Loucy (cell line): ENCODE measurements at regions not wholly inside any gene's neighbourhood (a gene's known extent, or its start where the extent isn't known, plus 50 kb on each side); places are given as distances from the start of the nearest gene placed in this dataset.

ENCODE experiments used
- EZH2phosphoT487 ChIP-seq: fragments of 200-600 bp; IDR thresholded peaks from 2 replicates; pipeline ENCODE4 v1.6.1; 2018; ENCODE audit warnings: antibody characterized with exemption, mild to moderate bottlenecking, moderate library complexity, borderline replicate concordance
- TF ChIP-seq, protein P1 (sequence below): fragments of 200-600 bp; sonication (generic); conservative IDR thresholded peaks from 2 replicates; pipeline ENCODE4 v1.5.1; 2014; ENCODE audit warnings: mild to moderate bottlenecking, antibody characterized with exemption, low read length

DNA sequence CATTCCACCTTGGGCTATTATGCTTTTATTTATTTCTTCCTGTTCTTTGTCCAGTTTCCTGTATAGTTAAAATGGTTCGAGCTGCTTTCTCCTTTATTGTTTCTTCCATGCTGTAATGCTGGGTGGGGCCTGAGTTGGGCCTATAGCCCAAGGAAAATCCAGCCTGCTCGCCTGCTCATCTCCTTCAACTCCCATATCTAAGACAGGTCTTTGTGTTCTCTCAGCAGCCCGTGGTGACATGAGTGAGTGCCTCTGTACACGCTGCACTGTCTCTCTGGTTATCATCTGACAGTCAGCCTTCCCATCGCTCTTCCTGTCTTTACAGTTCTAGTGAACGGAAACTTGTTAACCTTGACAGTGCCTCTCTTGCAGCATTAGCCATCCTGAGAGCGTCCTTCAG, 221.9 kb upstream of the SLC10A2 start:
- TF ChIP-seq, protein P1, sequence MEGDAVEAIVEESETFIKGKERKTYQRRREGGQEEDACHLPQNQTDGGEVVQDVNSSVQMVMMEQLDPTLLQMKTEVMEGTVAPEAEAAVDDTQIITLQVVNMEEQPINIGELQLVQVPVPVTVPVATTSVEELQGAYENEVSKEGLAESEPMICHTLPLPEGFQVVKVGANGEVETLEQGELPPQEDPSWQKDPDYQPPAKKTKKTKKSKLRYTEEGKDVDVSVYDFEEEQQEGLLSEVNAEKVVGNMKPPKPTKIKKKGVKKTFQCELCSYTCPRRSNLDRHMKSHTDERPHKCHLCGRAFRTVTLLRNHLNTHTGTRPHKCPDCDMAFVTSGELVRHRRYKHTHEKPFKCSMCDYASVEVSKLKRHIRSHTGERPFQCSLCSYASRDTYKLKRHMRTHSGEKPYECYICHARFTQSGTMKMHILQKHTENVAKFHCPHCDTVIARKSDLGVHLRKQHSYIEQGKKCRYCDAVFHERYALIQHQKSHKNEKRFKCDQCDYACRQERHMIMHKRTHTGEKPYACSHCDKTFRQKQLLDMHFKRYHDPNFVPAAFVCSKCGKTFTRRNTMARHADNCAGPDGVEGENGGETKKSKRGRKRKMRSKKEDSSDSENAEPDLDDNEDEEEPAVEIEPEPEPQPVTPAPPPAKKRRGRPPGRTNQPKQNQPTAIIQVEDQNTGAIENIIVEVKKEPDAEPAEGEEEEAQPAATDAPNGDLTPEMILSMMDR: no peak
- TF ChIP-seq EZH2phosphoT487: no peak
